Stomach (tissue), 4 donors: ENCODE measurements at regions not wholly inside any gene's neighbourhood (a gene's known extent, or its start where the extent isn't known, plus 50 kb on each side); places are given as distances from the start of the nearest gene placed in this dataset.

Experiments used
- CTCF ChIP-seq, 7 experiments: fragments of 450-650 bp in 4 of 7; fragments of 200-600 bp in 3 of 7; sonication (generic) in 3 of 7; IDR thresholded peaks; one replicate each; pipeline ENCODE4 v1.5.1; 2016 to 2019; ENCODE audit warnings: antibody characterized with exemption in 7 of 7, control low read depth in 2 of 7, mild to moderate bottlenecking in 1 of 7
- POLR2A ChIP-seq, 4 donors: fragments of 450-650 bp; IDR thresholded peaks; one replicate each; pipeline ENCODE4 v1.6.1; 2016; ENCODE audit warnings: antibody characterized with exemption in 4 of 4, control low read depth in 2 of 4, mild to moderate bottlenecking in 1 of 4, moderate library complexity in 1 of 4
- POLR2AphosphoS5 ChIP-seq, 3 donors: sonication (generic); formaldehyde crosslinking; IDR thresholded peaks; one replicate each; pipeline ENCODE4 v1.6.1; 2016; ENCODE audit warnings: antibody characterized with exemption in 3 of 3

- no peak for TF ChIP-seq CTCF (IDR thresholded peaks at IDR 0.05)
- no peak for TF ChIP-seq POLR2A (IDR thresholded peaks at IDR 0.05)
- no peak for TF ChIP-seq POLR2AphosphoS5 (IDR thresholded peaks at IDR 0.05)
Observed at GRCh38 chr4:189740873-189741272, 199.8 kb upstream of the FRG1 start.
